Panc1 (cell line): ENCODE measurements at regions not wholly inside any gene's neighbourhood (a gene's known extent, or its start where the extent isn't known, plus 50 kb on each side); places are given as distances from the start of the nearest gene placed in this dataset.

Source experiments
- ATAC-seq: fragments of 200-7000 bp; cut with Tn5 transposase; 2 replicates; pipeline ENCODE4 v1.9.1; 2020; ENCODE audit warnings: mild to moderate bottlenecking, moderate library complexity
- BruUV-seq: library from RNA; stranded (reverse); fragments of 400-500 nt; replicated peaks from 2 replicates; lab custom pipeline; 2021; lab: Mats Ljungman, UMichigan
- CTCF ChIA-PET: fragments of 300-600 bp; sonication (Branson Sonifier 250); formaldehyde crosslinking; loops from one replicate; lab custom pipeline; 2022; ENCODE audit warnings: antibody characterized with exemption; lab: Charles Lee
- POLR2A ChIA-PET: fragments of 300-600 bp; sonication (Branson Sonifier 250); formaldehyde crosslinking; loops from one replicate; lab custom pipeline; 2022; ENCODE audit warnings: antibody characterized with exemption; lab: Charles Lee
- DNase-seq: peaks from one replicate; pipeline ENCODE4 v3.0.0-alpha.2; 2010; ENCODE audit warnings: low read depth, low spot score
- H3K27ac ChIP-seq: 2 replicates; pipeline ENCODE4 v1.5.1; 2011; ENCODE audit warnings: mild to moderate bottlenecking, low read length, inconsistent platforms
- H3K27me3 ChIP-seq: fragments of 200-500 bp; sonication (Bioruptor generic); 2 replicates; pipeline ENCODE4 v1.6.0; 2014; ENCODE audit warnings: low read length, inconsistent platforms; ENCODE audit not compliant: control insufficient read depth, insufficient read depth
- H3K36me3 ChIP-seq: fragments of 200-500 bp; sonication (Bioruptor generic); 2 replicates; pipeline ENCODE4 v1.5.1; 2014; ENCODE audit warnings: inconsistent platforms, mild to moderate bottlenecking, low read length, moderate library complexity; ENCODE audit not compliant: control insufficient read depth, insufficient read depth
- H3K4me1 ChIP-seq: 2 replicates; pipeline ENCODE4 v1.5.1; 2011; ENCODE audit warnings: inconsistent platforms, mild to moderate bottlenecking, low read length, moderate library complexity; ENCODE audit not compliant: control insufficient read depth, insufficient read depth
- H3K4me3 ChIP-seq, 2 experiments: 2 replicates each; pipeline ENCODE4 v1.5.1; 2011 to 2012; ENCODE audit warnings: low read depth in 2 of 2, low read length in 2 of 2, mild to moderate bottlenecking in 2 of 2, inconsistent platforms in 1 of 2, moderate library complexity in 1 of 2
- H3K9me3 ChIP-seq: fragments of 200-500 bp; sonication (Bioruptor generic); 2 replicates; pipeline ENCODE4 v1.5.1; 2014; ENCODE audit warnings: low read depth, mild to moderate bottlenecking, inconsistent platforms, low read length, moderate library complexity; ENCODE audit not compliant: control insufficient read depth, insufficient read depth
- CTCF ChIP-seq: fragments of 450-650 bp; IDR thresholded peaks from 2 replicates; pipeline ENCODE4 v1.5.1; 2017; ENCODE audit warnings: mild to moderate bottlenecking
- POLR2AphosphoS5 ChIP-seq: IDR thresholded peaks from 2 replicates; pipeline ENCODE4 v1.6.1; 2012; ENCODE audit warnings: mild to moderate bottlenecking, low read depth, low read length, moderate library complexity
- REST ChIP-seq, 2 experiments: IDR thresholded peaks; 2 replicates each; pipeline ENCODE4 v1.6.1; 2011 to 2012; ENCODE audit warnings: low read depth in 2 of 2, control low read depth in 1 of 2, low read length in 1 of 2, mild to moderate bottlenecking in 1 of 2, moderate library complexity in 1 of 2; ENCODE audit not compliant: insufficient read depth in 1 of 2
- SIN3A ChIP-seq: IDR thresholded peaks from 2 replicates; pipeline ENCODE4 v1.6.1; 2012; ENCODE audit warnings: low read depth, mild to moderate bottlenecking, low read length, moderate library complexity, borderline replicate concordance; ENCODE audit not compliant: insufficient read depth
- TCF7L2 ChIP-seq: IDR thresholded peaks from 2 replicates; pipeline ENCODE4 v1.6.1; 2011; ENCODE audit warnings: mild to moderate bottlenecking, low read depth, low read length, inconsistent platforms
- in situ Hi-C: cut with HindIII; loops from 2 replicates; pipeline ENCODE4 v1.10.0; 2016; ENCODE audit warnings: low sequenced_read_pairs, low pct_unique_long_range_greater_than_20kb
- intact Hi-C: fragments of 100-400 bp; cut with micrococcal nuclease; formaldehyde crosslinking; loops from one replicate; pipeline ENCODE4 v1.10.0; 2022; ENCODE audit not compliant: unreplicated experiment

GRCh38 chr5:153101235-153102180 lies 389.0 kb upstream of the GRIA1 start:
- no TSS peak for BruUV-seq
- H3K27ac ChIP-seq: no peak overlapping the region
- H3K4me1 ChIP-seq: no peaks in the 10 kb centered on the region
- H3K9me3 ChIP-seq: no peaks in the 10 kb centered on the region
- H3K36me3 ChIP-seq: no peaks in the 10 kb centered on the region
- H3K27me3 ChIP-seq: no peaks in the 10 kb centered on the region
- ChIA-PET CTCF (no interaction called here), POLR2A (no interaction called here)
- H3K4me3 ChIP-seq: no peak overlapping the region
- DNase-seq (no peak), ATAC-seq (no peak)
- in situ Hi-C loops (no loop called here), intact Hi-C loops (no loop called here)
- TF ChIP-seq POLR2AphosphoS5: no peak

GRCh38 chr5:153116916-153117315 lies 373.6 kb upstream of the GRIA1 start:
- no peak overlapping the region for H3K27ac ChIP-seq
- H3K4me3 ChIP-seq: no peak overlapping the region
- intact Hi-C loops: no loop called here
- ATAC-seq: no peak
- no peaks in the 10 kb centered on the region for H3K9me3 ChIP-seq
- H3K4me1 ChIP-seq: no peaks in the 10 kb centered on the region
- H3K27me3 ChIP-seq: no peaks in the 10 kb centered on the region
- no peak for DNase-seq
- no TSS peak for BruUV-seq
- ChIA-PET CTCF (no interaction called here), POLR2A (no interaction called here)
- no peaks in the 10 kb centered on the region for H3K36me3 ChIP-seq
- in situ Hi-C loops: no loop called here
- no peak for TF ChIP-seq TCF7L2
- no peak for TF ChIP-seq CTCF
- TF ChIP-seq REST (IDR thresholded peaks at IDR 0.05; ENCODE audit: insufficient read depth in 1 of 2, low read depth in 2 of 2, low read length in 1 of 2): no peak
- no peak for TF ChIP-seq SIN3A
- no peak for TF ChIP-seq POLR2AphosphoS5

- no peak for TF ChIP-seq SIN3A
- TF ChIP-seq TCF7L2: no peak
- TF ChIP-seq POLR2AphosphoS5: no peak
- no peak for TF ChIP-seq CTCF
- TF ChIP-seq REST (IDR thresholded peaks at IDR 0.05; ENCODE audit: insufficient read depth in 1 of 2, low read depth in 2 of 2, low read length in 1 of 2): no peak
- Histone ChIP-seq H3K27me3 (no peaks in the 10 kb centered on the region), H3K36me3 (no peaks in the 10 kb centered on the region), H3K9me3 (no peaks in the 10 kb centered on the region), H3K4me3 (no peak overlapping the region), H3K4me1 (no peaks in the 10 kb centered on the region), H3K27ac (no peak overlapping the region)
- intact Hi-C loops (no loop called here), in situ Hi-C loops (no loop called here)
- POLR2A ChIA-PET: no interaction called here
- CTCF ChIA-PET: no interaction called here
- no TSS peak for BruUV-seq
- DNase-seq (no peak), ATAC-seq (no peak)
Observed at GRCh38 chr5:153118018-153118417, 372.5 kb upstream of the GRIA1 start.
